ENCODE measurements at regions not wholly inside any gene's neighbourhood (a gene's known extent, or its start where the extent isn't known, plus 50 kb on each side); places are given as distances from the start of the nearest gene placed in this dataset.

GRCh38 chr5:6814816-6815215 is 101.6 kb downstream of the TENT4A start:
- Histone ChIP-seq H3K9me2 (ENCODE audit: insufficient read depth, low read length) (no peaks in the 10 kb centered on the region), H3K4me1 (ENCODE audit: insufficient read depth, low read length, poor library complexity, severe bottlenecking) (no peaks in the 10 kb centered on the region), H3K4me2 (ENCODE audit: low read length) (no peak overlapping the region), H3K36me3 (ENCODE audit: insufficient read depth, low read length) (no peaks in the 10 kb centered on the region), H3K4me3 (ENCODE audit: low read depth, low read length, poor library complexity, severe bottlenecking) (no peak overlapping the region), H3K9me3 (ENCODE audit: low read length) (no peaks in the 10 kb centered on the region), H3K79me2 (ENCODE audit: insufficient read depth, low read depth, low read length) (no peaks in the 10 kb centered on the region), H2AFZ (ENCODE audit: low read length) (no peak overlapping the region), H4K20me1 (ENCODE audit: insufficient read depth, low read length) (no peaks in the 10 kb centered on the region), H3K27ac (ENCODE audit: low read depth, low read length, poor library complexity, severe bottlenecking) (no peak overlapping the region)
- CTCF ChIA-PET (ENCODE audit: unreplicated experiment): no interaction called here
- no TSS peak for BruUV-seq (replicated peaks)
- POLR2A ChIA-PET: interaction anchor here (0.6 kb wide), 1 partner anchor 134 kb away, joined by 3 read pairs; no protein-coding TSS in a partner anchor
- no peak for DNase-seq (ENCODE audit: low spot score)
- intact Hi-C loops (cut with micrococcal nuclease; ENCODE audit: unreplicated experiment): no loop called here
- TF ChIP-seq, protein P1, sequence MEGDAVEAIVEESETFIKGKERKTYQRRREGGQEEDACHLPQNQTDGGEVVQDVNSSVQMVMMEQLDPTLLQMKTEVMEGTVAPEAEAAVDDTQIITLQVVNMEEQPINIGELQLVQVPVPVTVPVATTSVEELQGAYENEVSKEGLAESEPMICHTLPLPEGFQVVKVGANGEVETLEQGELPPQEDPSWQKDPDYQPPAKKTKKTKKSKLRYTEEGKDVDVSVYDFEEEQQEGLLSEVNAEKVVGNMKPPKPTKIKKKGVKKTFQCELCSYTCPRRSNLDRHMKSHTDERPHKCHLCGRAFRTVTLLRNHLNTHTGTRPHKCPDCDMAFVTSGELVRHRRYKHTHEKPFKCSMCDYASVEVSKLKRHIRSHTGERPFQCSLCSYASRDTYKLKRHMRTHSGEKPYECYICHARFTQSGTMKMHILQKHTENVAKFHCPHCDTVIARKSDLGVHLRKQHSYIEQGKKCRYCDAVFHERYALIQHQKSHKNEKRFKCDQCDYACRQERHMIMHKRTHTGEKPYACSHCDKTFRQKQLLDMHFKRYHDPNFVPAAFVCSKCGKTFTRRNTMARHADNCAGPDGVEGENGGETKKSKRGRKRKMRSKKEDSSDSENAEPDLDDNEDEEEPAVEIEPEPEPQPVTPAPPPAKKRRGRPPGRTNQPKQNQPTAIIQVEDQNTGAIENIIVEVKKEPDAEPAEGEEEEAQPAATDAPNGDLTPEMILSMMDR (conservative IDR thresholded peaks at IDR 0.05; ENCODE audit: low read length): no peak
- TF ChIP-seq EZH2phosphoT487 (IDR thresholded peaks at IDR 0.05; ENCODE audit: borderline replicate concordance, low read depth, low read length): no peak

DNA sequence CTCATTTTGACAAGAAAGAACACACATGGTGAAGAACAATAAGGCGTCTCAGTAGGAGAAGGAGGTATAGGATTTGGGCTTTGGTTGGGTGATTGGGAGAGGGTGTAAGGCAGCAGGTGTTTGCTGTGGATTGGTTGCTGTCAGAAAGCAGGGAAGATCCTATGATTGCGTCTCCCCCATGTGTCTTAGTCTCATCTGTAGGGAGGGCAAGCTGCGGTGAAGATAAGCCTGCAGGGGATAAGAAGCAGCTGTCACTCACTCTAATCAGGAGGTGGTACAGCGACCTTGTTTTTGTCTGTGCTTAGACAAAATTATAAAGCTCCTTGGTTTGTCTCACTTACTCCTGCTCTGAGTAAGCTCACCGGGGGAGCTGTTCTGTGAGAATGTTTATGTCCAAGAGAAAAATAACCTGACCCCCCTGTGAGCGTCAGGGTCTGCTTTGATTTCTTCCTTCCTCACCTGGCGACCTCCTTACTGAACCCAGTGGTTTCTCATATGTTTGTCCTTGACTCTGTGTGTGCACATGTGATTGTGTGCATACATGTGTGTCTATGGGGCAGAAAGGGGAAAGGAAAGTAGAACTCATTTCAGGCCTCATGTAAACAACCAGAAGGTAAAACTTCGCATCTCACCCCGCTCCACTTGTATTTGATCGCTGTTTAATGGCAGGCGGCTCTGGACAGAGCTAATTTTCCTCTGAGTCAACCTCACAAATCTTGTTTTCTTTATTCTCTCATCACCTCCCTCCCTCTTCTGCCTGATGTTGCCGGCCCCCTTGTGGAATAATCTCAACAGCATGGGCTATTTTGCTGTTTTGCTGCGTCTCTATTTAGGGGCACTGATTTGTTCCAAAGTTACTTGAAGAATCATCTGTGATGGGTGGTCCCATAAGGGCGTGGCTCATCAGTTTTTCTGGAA is 105.6 kb downstream of the TENT4A start:
- no peaks in the 10 kb centered on the region for H4K20me1 ChIP-seq (ENCODE audit: insufficient read depth, low read length)
- ChIA-PET POLR2A (interaction anchor here (1.7 kb wide), 1 partner anchor 14 kb away, joined by 4 read pairs; no protein-coding TSS in a partner anchor), CTCF (ENCODE audit: unreplicated experiment) (no interaction called here)
- H3K79me2 ChIP-seq (ENCODE audit: insufficient read depth, low read depth, low read length): no peaks in the 10 kb centered on the region
- no peak overlapping the region for H2AFZ ChIP-seq (ENCODE audit: low read length)
- TF ChIP-seq EZH2phosphoT487 (IDR thresholded peaks at IDR 0.05; ENCODE audit: borderline replicate concordance, low read depth, low read length): no peak
- TF ChIP-seq, protein P1 (conservative IDR thresholded peaks at IDR 0.05; ENCODE audit: low read length): no peak
- BruUV-seq (replicated peaks): no TSS peak
- H3K9me3 ChIP-seq (ENCODE audit: low read length): peaks cover 9% of the 10 kb centered on the region; the same call in 1 of the 2 replicates
- H3K27ac ChIP-seq (ENCODE audit: low read depth, low read length, poor library complexity, severe bottlenecking): no peak overlapping the region
- DNase-seq (ENCODE audit: low spot score): no peak
- H3K36me3 ChIP-seq (ENCODE audit: insufficient read depth, low read length): no peaks in the 10 kb centered on the region
- H3K4me2 ChIP-seq (ENCODE audit: low read length): no peak overlapping the region
- intact Hi-C loops (cut with micrococcal nuclease; ENCODE audit: unreplicated experiment): no loop called here
- no peaks in the 10 kb centered on the region for H3K4me1 ChIP-seq (ENCODE audit: insufficient read depth, low read length, poor library complexity, severe bottlenecking)
- H3K9me2 ChIP-seq (ENCODE audit: insufficient read depth, low read length): no peaks in the 10 kb centered on the region
- H3K4me3 ChIP-seq (ENCODE audit: low read depth, low read length, poor library complexity, severe bottlenecking): no peak overlapping the region

- Histone ChIP-seq H4K20me1 (ENCODE audit: insufficient read depth, low read length) (no peaks in the 10 kb centered on the region), H3K79me2 (ENCODE audit: insufficient read depth, low read depth, low read length) (no peaks in the 10 kb centered on the region), H3K4me1 (ENCODE audit: insufficient read depth, low read length, poor library complexity, severe bottlenecking) (no peaks in the 10 kb centered on the region), H3K27ac (ENCODE audit: low read depth, low read length, poor library complexity, severe bottlenecking) (no peak overlapping the region), H3K36me3 (ENCODE audit: insufficient read depth, low read length) (no peaks in the 10 kb centered on the region), H3K4me3 (ENCODE audit: low read depth, low read length, poor library complexity, severe bottlenecking) (no peak overlapping the region), H3K9me2 (ENCODE audit: insufficient read depth, low read length) (no peaks in the 10 kb centered on the region), H3K9me3 (ENCODE audit: low read length) (peaks cover 9% of the 10 kb centered on the region; the same call in 1 of the 2 replicates), H3K4me2 (ENCODE audit: low read length) (no peak overlapping the region), H2AFZ (ENCODE audit: low read length) (no peak overlapping the region)
- CTCF ChIA-PET (ENCODE audit: unreplicated experiment): no interaction called here
- TF ChIP-seq, protein P1 (conservative IDR thresholded peaks at IDR 0.05; ENCODE audit: low read length): no peak
- no peak for TF ChIP-seq EZH2phosphoT487 (IDR thresholded peaks at IDR 0.05; ENCODE audit: borderline replicate concordance, low read depth, low read length)
- intact Hi-C loops (cut with micrococcal nuclease; ENCODE audit: unreplicated experiment): no loop called here
- DNase-seq (ENCODE audit: low spot score): no peak
- no TSS peak for BruUV-seq (replicated peaks)
- POLR2A ChIA-PET: interaction anchor here (0.6 to 1.7 kb wide), 4 partner anchors 10 to 1052 kb away, joined by 3 to 4 read pairs (median 3); no protein-coding TSS in a partner anchor
These were observed 106.3 kb downstream of the TENT4A start for GRCh38 chr5:6819521-6819920.
